Endothelial cell of umbilical vein (primary cell): ENCODE measurements at regions not wholly inside any gene's neighbourhood (a gene's known extent, or its start where the extent isn't known, plus 50 kb on each side); places are given as distances from the start of the nearest gene placed in this dataset.

ENCODE experiments used
- BruUV-seq: library from RNA; stranded (reverse); fragments of 400-500 nt; replicated peaks from 2 replicates; lab custom pipeline; 2021; lab: Mats Ljungman, UMichigan
- CTCF ChIA-PET: fragments of 300-600, 350-600 bp; sonication (Branson Sonifier 250); formaldehyde crosslinking; loops from one replicate; lab custom pipeline; 2021; ENCODE audit warnings: antibody characterized with exemption, inconsistent platforms; lab: Charles Lee
- POLR2A ChIA-PET: fragments of 300-600, 350-600 bp; sonication (Branson Sonifier 250); formaldehyde crosslinking; loops from one replicate; lab custom pipeline; 2021; ENCODE audit warnings: antibody characterized with exemption, inconsistent platforms; lab: Charles Lee
- DNase-seq: peaks from one replicate; pipeline ENCODE4 v3.0.0-alpha.2; 2011; ENCODE audit warnings: low read depth, low spot score
- FAIRE-seq: peaks from 2 replicates; lab custom pipeline; 2011; peaks lifted over from hg19 to GRCh38; lab: Jason Lieb, UNC
- H2AFZ ChIP-seq: 2 replicates; pipeline ENCODE4 v1.6.0; 2012; ENCODE audit warnings: low read depth, low read length, control low read depth, inconsistent platforms
- H3K27ac ChIP-seq: 2 replicates; pipeline ENCODE4 v1.5.1; 2011; ENCODE audit warnings: low read depth, mild to moderate bottlenecking, control low read depth, low read length, moderate library complexity; ENCODE audit not compliant: insufficient read depth
- H3K27me3 ChIP-seq, 2 experiments: 2 replicates each; pipeline versions ENCODE4 v1.6.0 to v1.6.1; 2011; ENCODE audit warnings: low read length in 2 of 2, mixed read lengths in 1 of 2; ENCODE audit not compliant: control insufficient read depth in 2 of 2, insufficient read depth in 2 of 2
- H3K36me3 ChIP-seq, 2 experiments: 2 replicates in 1 of 2; 3 replicates in 1 of 2; pipeline ENCODE4 v1.5.1; 2011; ENCODE audit warnings: low read length in 2 of 2, mild to moderate bottlenecking in 1 of 2, moderate library complexity in 1 of 2; ENCODE audit not compliant: control insufficient read depth in 2 of 2, insufficient read depth in 2 of 2; ENCODE audit errors: extremely low read depth in 1 of 2
- H3K4me1 ChIP-seq: 3 replicates; pipeline ENCODE4 v1.5.1; 2011; ENCODE audit warnings: mild to moderate bottlenecking, low read length; ENCODE audit not compliant: control insufficient read depth, insufficient read depth; ENCODE audit errors: extremely low read depth
- H3K4me2 ChIP-seq: 2 replicates; pipeline ENCODE4 v1.6.1; 2011; ENCODE audit warnings: low read length, control low read depth, mixed read lengths; ENCODE audit not compliant: insufficient read depth
- H3K4me3 ChIP-seq, 3 experiments: fragments of 200-600 bp in 1 of 3; sonication (generic), shearing (Covaris generic) in 1 of 3; replicated peaks in 1 of 3; 2 replicates each; pipeline ENCODE4 v1.5.1; 2011 to 2016; ENCODE audit warnings: control low read depth in 3 of 3, low read length in 3 of 3, mild to moderate bottlenecking in 2 of 3, inconsistent platforms in 1 of 3, low read depth in 1 of 3, moderate library complexity in 1 of 3; ENCODE audit not compliant: insufficient read depth in 1 of 3
- H3K79me2 ChIP-seq: 2 replicates; pipeline ENCODE4 v1.6.0; 2012; ENCODE audit warnings: low read length, inconsistent platforms; ENCODE audit not compliant: control insufficient read depth, insufficient read depth
- H3K9ac ChIP-seq: replicated peaks from 2 replicates; pipeline ENCODE3; 2011; ENCODE audit warnings: low read length, control low read depth; ENCODE audit not compliant: insufficient read depth; ENCODE audit errors: extremely low read depth
- H3K9me1 ChIP-seq: replicated peaks from 3 replicates; pipeline ENCODE4 v1.6.0; 2011; ENCODE audit warnings: mild to moderate bottlenecking, low read length; ENCODE audit not compliant: control insufficient read depth, insufficient read depth; ENCODE audit errors: extremely low read depth
- H3K9me3 ChIP-seq: replicated peaks from 2 replicates; pipeline ENCODE4 v1.5.1; 2012; ENCODE audit warnings: low read length, inconsistent platforms; ENCODE audit not compliant: control insufficient read depth, insufficient read depth
- H4K20me1 ChIP-seq: replicated peaks from 2 replicates; pipeline ENCODE3; 2011; ENCODE audit warnings: mild to moderate bottlenecking, low read length; ENCODE audit not compliant: control insufficient read depth, insufficient read depth; ENCODE audit errors: extremely low read depth
- CTCF ChIP-seq, 2 donors: IDR thresholded peaks; 1 replicate in 1 of 2; 2 replicates in 1 of 2; pipeline ENCODE4 v1.5.1; 2011; ENCODE audit warnings: low read length in 2 of 2, mild to moderate bottlenecking in 2 of 2, moderate library complexity in 2 of 2, control low read depth in 1 of 2, inconsistent platforms in 1 of 2, low read depth in 1 of 2; ENCODE audit not compliant: insufficient read depth in 1 of 2; ENCODE audit errors: extremely low read depth in 1 of 2
- EZH2 ChIP-seq: IDR thresholded peaks from 2 replicates; pipeline ENCODE4 v1.6.1; 2012; ENCODE audit warnings: borderline replicate concordance, low read depth, mild to moderate bottlenecking, moderate library complexity, low read length, inconsistent platforms; ENCODE audit not compliant: severe bottlenecking
- FOS ChIP-seq: IDR thresholded peaks from 2 replicates; pipeline ENCODE4 v1.6.1; 2011; ENCODE audit warnings: mild to moderate bottlenecking, low read length, moderate library complexity, borderline replicate concordance; ENCODE audit not compliant: insufficient read depth
- GATA2 ChIP-seq: IDR thresholded peaks from 2 replicates; pipeline ENCODE4 v1.7.0; 2011; ENCODE audit warnings: low read depth, mild to moderate bottlenecking, moderate library complexity, mixed read lengths, low read length; ENCODE audit not compliant: insufficient read length, insufficient read depth
- JUN ChIP-seq: IDR thresholded peaks from 2 replicates; pipeline ENCODE4 v1.6.1; 2011; ENCODE audit warnings: borderline replicate concordance, low read depth; ENCODE audit not compliant: insufficient read length, insufficient read depth
- MYC ChIP-seq: IDR thresholded peaks from one replicate; pipeline ENCODE4 v1.6.1; 2011; ENCODE audit warnings: mild to moderate bottlenecking, low read depth, low read length
- POLR2A ChIP-seq: IDR thresholded peaks from 2 replicates; pipeline ENCODE4 v1.6.1; 2012; ENCODE audit warnings: low read depth, mild to moderate bottlenecking, control low read depth, low read length
- POLR2AphosphoS5 ChIP-seq: IDR thresholded peaks from 2 replicates; pipeline ENCODE4 v1.6.1; 2012; ENCODE audit warnings: low read depth, mild to moderate bottlenecking, control low read depth, low read length, moderate library complexity; ENCODE audit not compliant: insufficient read depth
- dilution Hi-C: fragments of 300-500 bp; cut with MboI; formaldehyde crosslinking; loops from one replicate; pipeline ENCODE4 v1.15.0; 2019; ENCODE audit warnings: low sequenced_read_pairs; ENCODE audit not compliant: extremely low pct_ligation_motif_present
- intact Hi-C: fragments of 100-400 bp; cut with micrococcal nuclease; formaldehyde crosslinking; loops from one replicate; pipeline ENCODE4 v1.10.0; 2022
- TF ChIP-seq, protein P1 (sequence below): IDR thresholded peaks from 2 replicates; pipeline ENCODE4 v1.6.1; 2011; ENCODE audit not compliant: insufficient read depth, insufficient read length

DNA sequence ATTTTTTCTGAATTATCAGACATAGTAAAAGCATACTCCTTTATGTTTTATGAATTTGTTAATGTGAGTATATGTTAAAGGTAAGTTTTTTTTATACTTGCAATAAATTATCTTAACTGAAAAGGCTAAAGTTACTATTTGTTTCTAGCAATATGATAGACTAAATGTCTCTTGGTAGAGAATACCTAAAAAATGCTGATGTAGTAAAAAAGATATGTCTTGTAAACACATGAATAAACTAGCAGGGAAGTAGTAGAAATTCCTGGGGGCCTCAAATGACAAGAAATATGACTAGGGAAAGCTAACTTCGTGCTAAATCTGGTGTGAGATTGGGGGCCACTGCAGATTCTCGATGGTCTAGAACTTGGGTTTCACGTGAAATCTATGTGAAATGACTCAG is 188.1 kb upstream of the CACNA1E start:
- Histone ChIP-seq H3K4me1 (no peaks in the 10 kb centered on the region), H3K27ac (no peak overlapping the region), H4K20me1 (no peaks in the 10 kb centered on the region), H3K27me3 (no peaks in the 10 kb centered on the region), H3K9me1 (no peaks in the 10 kb centered on the region), H3K4me2 (no peak overlapping the region), H3K9ac (no peak overlapping the region), H3K9me3 (no peaks in the 10 kb centered on the region), H3K36me3 (no peaks in the 10 kb centered on the region), H3K79me2 (no peaks in the 10 kb centered on the region), H3K4me3 (no peak overlapping the region), H2AFZ (no peak overlapping the region)
- intact Hi-C loops, result no loop called here
- CTCF ChIA-PET, result no interaction called here
- no TSS peak for BruUV-seq
- dilution Hi-C loops, result no loop called here
- FAIRE-seq (no peak), DNase-seq (no peak)
- no peak for TF ChIP-seq CTCF (IDR thresholded peaks at IDR 0.05; ENCODE audit: extremely low read depth in 1 of 2, insufficient read depth in 1 of 2, low read depth in 1 of 2, low read length in 2 of 2)
- TF ChIP-seq EZH2, result no peak
- no peak for TF ChIP-seq POLR2AphosphoS5
- no peak for TF ChIP-seq JUN
- TF ChIP-seq GATA2, result no peak
- TF ChIP-seq FOS, result no peak
- TF ChIP-seq POLR2A, result no peak
- TF ChIP-seq, protein P1, sequence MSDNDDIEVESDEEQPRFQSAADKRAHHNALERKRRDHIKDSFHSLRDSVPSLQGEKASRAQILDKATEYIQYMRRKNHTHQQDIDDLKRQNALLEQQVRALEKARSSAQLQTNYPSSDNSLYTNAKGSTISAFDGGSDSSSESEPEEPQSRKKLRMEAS, result no peak
- no peak for TF ChIP-seq MYC
- POLR2A ChIA-PET, result no interaction called here
